Activated naive CD4-positive, alpha-beta T cell treated with anti-CD3 and anti-CD28 coated beads, Interleukin-2, amount 50 U/mL, for 16 hours (primary cell): ENCODE measurements at regions not wholly inside any gene's neighbourhood (a gene's known extent, or its start where the extent isn't known, plus 50 kb on each side); places are given as distances from the start of the nearest gene placed in this dataset.
"Not testable (repeated sequence)": the region's sequence is repeated elsewhere in the genome, so short reads cannot be mapped to it uniquely, and the experiment has no call there.

Experiments used
- DNase-seq: peaks from one replicate; pipeline ENCODE4 v3.0.0-alpha.2; 2020

- DNase-seq: no peak
Measured at GRCh38 chrX:22818061-22818460, 181.7 kb upstream of the DDX53 start.

GRCh38 chrX:22855693-22856092, 144.1 kb upstream of the DDX53 start:
- DNase-seq: no peak

GRCh38 chrX:22859642-22860041, 140.1 kb upstream of the DDX53 start:
- DNase-seq: no peak

GRCh38 chrX:22866801-22867200, 133.0 kb upstream of the DDX53 start:
- DNase-seq: not testable (repeated sequence)

- DNase-seq: no peak
Measured at GRCh38 chrX:22882543-22882942, 117.2 kb upstream of the DDX53 start.

GRCh38 chrX:22889819-22890218, 109.9 kb upstream of the DDX53 start:
- no peak for DNase-seq

GRCh38 chrX:22912616-22913015, 87.1 kb upstream of the DDX53 start:
- no peak for DNase-seq

GRCh38 chrX:22922961-22923360, 76.8 kb upstream of the DDX53 start:
- DNase-seq: no peak

- DNase-seq: no peak
Measured at GRCh38 chrX:22934640-22935039, 65.1 kb upstream of the DDX53 start.

GRCh38 chrX:22944945-22945344, 54.8 kb upstream of the DDX53 start:
- DNase-seq: no peak
